HG03457 (cell line): ENCODE measurements at regions not wholly inside any gene's neighbourhood (a gene's known extent, or its start where the extent isn't known, plus 50 kb on each side); places are given as distances from the start of the nearest gene placed in this dataset.
A peak's percentile ranks its signal among the peaks of the same experiment; 100 is the strongest.
"Not testable (repeated sequence)": the region's sequence is repeated elsewhere in the genome, so short reads cannot be mapped to it uniquely, and the experiment has no call there.

Experiments used
- ATAC-seq: cut with Tn5 transposase; IDR thresholded peaks from one replicate; pipeline ENCODE4 v1.9.1; 2021; ENCODE audit warnings: moderate number of reproducible peaks; ENCODE audit not compliant: unreplicated experiment

- ATAC-seq: not testable (repeated sequence)
Observed at GRCh38 chr1:143842058-143842457, 129.7 kb downstream of the FAM72C start.

GRCh38 chr1:143839182-143839581 lies 132.6 kb downstream of the FAM72C start:
- ATAC-seq: not testable (repeated sequence)

GRCh38 chr1:143838598-143838929 lies 133.2 kb downstream of the FAM72C start:
- not testable (repeated sequence) for ATAC-seq

GRCh38 chr1:143837924-143838597 lies 133.7 kb downstream of the FAM72C start:
- ATAC-seq: not testable (repeated sequence)

- not testable (repeated sequence) for ATAC-seq
Observed at GRCh38 chr1:143833376-143833775, 138.4 kb downstream of the FAM72C start.

GRCh38 chr1:143832379-143832716 lies 139.4 kb downstream of the FAM72C start:
- ATAC-seq: not testable (repeated sequence)

- ATAC-seq: not testable (repeated sequence)
Observed at GRCh38 chr1:143831479-143832378, 140.1 kb downstream of the FAM72C start.

GRCh38 chr1:143826162-143826561 lies 145.6 kb downstream of the FAM72C start:
- ATAC-seq: not testable (repeated sequence)

GRCh38 chr1:143824266-143824665 lies 147.5 kb downstream of the FAM72C start:
- not testable (repeated sequence) for ATAC-seq

- ATAC-seq: not testable (repeated sequence)
Observed at GRCh38 chr1:143820058-143820457, 151.7 kb downstream of the FAM72C start.

- not testable (repeated sequence) for ATAC-seq
Observed at GRCh38 chr1:143816369-143816768, 155.4 kb downstream of the FAM72C start.

- ATAC-seq: not testable (repeated sequence)
Observed at GRCh38 chr1:143805374-143805773, 166.4 kb downstream of the FAM72C start.

- not testable (repeated sequence) for ATAC-seq
Observed at GRCh38 chr1:143804707-143805356, 167.0 kb downstream of the FAM72C start.

GRCh38 chr1:143803927-143804411 lies 167.8 kb downstream of the FAM72C start:
- not testable (repeated sequence) for ATAC-seq

- not testable (repeated sequence) for ATAC-seq
Observed at GRCh38 chr1:143803095-143803494, 168.7 kb downstream of the FAM72C start.

GRCh38 chr1:143799568-143800187 lies 172.1 kb downstream of the FAM72C start:
- peak; percentile 54 for ATAC-seq

GRCh38 chr1:143796369-143796768 lies 175.4 kb downstream of the FAM72C start:
- not testable (repeated sequence) for ATAC-seq

- ATAC-seq: not testable (repeated sequence)
Observed at GRCh38 chr1:143792047-143792937, 179.5 kb downstream of the FAM72C start.

- ATAC-seq: not testable (repeated sequence)
Observed at GRCh38 chr1:143786381-143786780, 185.4 kb downstream of the FAM72C start.

- not testable (repeated sequence) for ATAC-seq
Observed at GRCh38 chr1:143785883-143786282, 185.9 kb downstream of the FAM72C start.
